ENCODE measurements at regions not wholly inside any gene's neighbourhood (a gene's known extent, or its start where the extent isn't known, plus 50 kb on each side); places are given as distances from the start of the nearest gene placed in this dataset.

GRCh38 chr17:13995856-13996271, 73.4 kb upstream of the COX10 start:
- Mint-ChIP-seq H3K4me3 (ENCODE audit: unreplicated experiment) (no peak overlapping the region), H3K9me3 (ENCODE audit: unreplicated experiment) (peaks cover 3% of the 10 kb centered on the region), H3K27ac (ENCODE audit: low read depth, unreplicated experiment) (no peak overlapping the region), H3K36me3 (ENCODE audit: insufficient read depth, unreplicated experiment) (no peaks in the 10 kb centered on the region), H3K4me1 (ENCODE audit: insufficient read depth, unreplicated experiment) (no peaks in the 10 kb centered on the region), H3K27me3 (ENCODE audit: insufficient read depth, unreplicated experiment) (no peaks in the 10 kb centered on the region)
- ChIA-PET POLR2A (no interaction called here), CTCF (interaction anchor here (0.7 to 0.8 kb wide), 2 partner anchors 400 to 926 kb away, joined by 3 read pairs; no protein-coding TSS in a partner anchor)
- intact Hi-C loops (cut with micrococcal nuclease) = no loop called here
- no peak for DNase-seq (ENCODE audit: unreplicated experiment)
- BruUV-seq (replicated peaks) = no TSS peak
- TF ChIP-seq, protein P1, sequence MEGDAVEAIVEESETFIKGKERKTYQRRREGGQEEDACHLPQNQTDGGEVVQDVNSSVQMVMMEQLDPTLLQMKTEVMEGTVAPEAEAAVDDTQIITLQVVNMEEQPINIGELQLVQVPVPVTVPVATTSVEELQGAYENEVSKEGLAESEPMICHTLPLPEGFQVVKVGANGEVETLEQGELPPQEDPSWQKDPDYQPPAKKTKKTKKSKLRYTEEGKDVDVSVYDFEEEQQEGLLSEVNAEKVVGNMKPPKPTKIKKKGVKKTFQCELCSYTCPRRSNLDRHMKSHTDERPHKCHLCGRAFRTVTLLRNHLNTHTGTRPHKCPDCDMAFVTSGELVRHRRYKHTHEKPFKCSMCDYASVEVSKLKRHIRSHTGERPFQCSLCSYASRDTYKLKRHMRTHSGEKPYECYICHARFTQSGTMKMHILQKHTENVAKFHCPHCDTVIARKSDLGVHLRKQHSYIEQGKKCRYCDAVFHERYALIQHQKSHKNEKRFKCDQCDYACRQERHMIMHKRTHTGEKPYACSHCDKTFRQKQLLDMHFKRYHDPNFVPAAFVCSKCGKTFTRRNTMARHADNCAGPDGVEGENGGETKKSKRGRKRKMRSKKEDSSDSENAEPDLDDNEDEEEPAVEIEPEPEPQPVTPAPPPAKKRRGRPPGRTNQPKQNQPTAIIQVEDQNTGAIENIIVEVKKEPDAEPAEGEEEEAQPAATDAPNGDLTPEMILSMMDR (IDR thresholded peaks at IDR 0.05; ENCODE audit: unreplicated experiment) = no peak

GRCh38 chr17:13996276-13996675, 73.0 kb upstream of the COX10 start:
- DNase-seq (ENCODE audit: unreplicated experiment) = no peak
- Mint-ChIP-seq H3K36me3 (ENCODE audit: insufficient read depth, unreplicated experiment) (no peaks in the 10 kb centered on the region), H3K27ac (ENCODE audit: low read depth, unreplicated experiment) (no peak overlapping the region), H3K9me3 (ENCODE audit: unreplicated experiment) (peaks cover 7% of the 10 kb centered on the region), H3K4me3 (ENCODE audit: unreplicated experiment) (no peak overlapping the region), H3K27me3 (ENCODE audit: insufficient read depth, unreplicated experiment) (no peaks in the 10 kb centered on the region), H3K4me1 (ENCODE audit: insufficient read depth, unreplicated experiment) (no peaks in the 10 kb centered on the region)
- TF ChIP-seq, protein P1 (IDR thresholded peaks at IDR 0.05; ENCODE audit: unreplicated experiment) = no peak
- CTCF ChIA-PET = interaction anchor here (0.8 kb wide), 1 partner anchor 401 kb away, joined by 3 read pairs; no protein-coding TSS in a partner anchor
- intact Hi-C loops (cut with micrococcal nuclease) = no loop called here
- POLR2A ChIA-PET = no interaction called here
- no TSS peak for BruUV-seq (replicated peaks)

- Mint-ChIP-seq H3K36me3 (ENCODE audit: insufficient read depth, unreplicated experiment) (no peaks in the 10 kb centered on the region), H3K4me3 (ENCODE audit: unreplicated experiment) (no peak overlapping the region), H3K4me1 (ENCODE audit: insufficient read depth, unreplicated experiment) (no peaks in the 10 kb centered on the region), H3K27ac (ENCODE audit: low read depth, unreplicated experiment) (no peak overlapping the region), H3K27me3 (ENCODE audit: insufficient read depth, unreplicated experiment) (no peaks in the 10 kb centered on the region), H3K9me3 (ENCODE audit: unreplicated experiment) (peaks cover 8% of the 10 kb centered on the region)
- ChIA-PET POLR2A (no interaction called here), CTCF (interaction anchor here (0.7 kb wide), 1 partner anchor 937 kb away, joined by 3 read pairs; no protein-coding TSS in a partner anchor)
- BruUV-seq (replicated peaks) = no TSS peak
- TF ChIP-seq, protein P1 (IDR thresholded peaks at IDR 0.05; ENCODE audit: unreplicated experiment) = no peak
- no peak for DNase-seq (ENCODE audit: unreplicated experiment)
- intact Hi-C loops (cut with micrococcal nuclease) = no loop called here
Measured at GRCh38 chr17:13996748-13997147, 72.6 kb upstream of the COX10 start.

GRCh38 chr17:14004927-14005620, 64.2 kb upstream of the COX10 start:
- CTCF ChIA-PET = no interaction called here
- TF ChIP-seq, protein P1 (IDR thresholded peaks at IDR 0.05; ENCODE audit: unreplicated experiment) = no peak
- Mint-ChIP-seq H3K4me3 (ENCODE audit: unreplicated experiment) (no peak overlapping the region), H3K27me3 (ENCODE audit: insufficient read depth, unreplicated experiment) (no peaks in the 10 kb centered on the region), H3K36me3 (ENCODE audit: insufficient read depth, unreplicated experiment) (no peaks in the 10 kb centered on the region), H3K4me1 (ENCODE audit: insufficient read depth, unreplicated experiment) (peaks cover 8% of the 10 kb centered on the region), H3K27ac (ENCODE audit: low read depth, unreplicated experiment) (no peak overlapping the region), H3K9me3 (ENCODE audit: unreplicated experiment) (peaks cover 8% of the 10 kb centered on the region)
- POLR2A ChIA-PET = interaction anchor here (0.5 to 1.0 kb wide), 2 partner anchors 9 to 12 kb away, joined by 3 to 4 read pairs; no protein-coding TSS in a partner anchor
- BruUV-seq (replicated peaks) = no TSS peak
- intact Hi-C loops (cut with micrococcal nuclease) = no loop called here
- no peak for DNase-seq (ENCODE audit: unreplicated experiment)

All from MCF 10A (cell line).